NCI-H1436 treated with DMSO at 0.1 percent for 48 hours (cell line): ENCODE measurements at regions not wholly inside any gene's neighbourhood (a gene's known extent, or its start where the extent isn't known, plus 50 kb on each side); places are given as distances from the start of the nearest gene placed in this dataset.
"Not testable (repeated sequence)": the region's sequence is repeated elsewhere in the genome, so short reads cannot be mapped to it uniquely, and the experiment has no call there.

Experiments
- DNase-seq: peaks from one replicate; lab custom pipeline; 2025; lab: John Stamatoyannopoulos, UW

DNA sequence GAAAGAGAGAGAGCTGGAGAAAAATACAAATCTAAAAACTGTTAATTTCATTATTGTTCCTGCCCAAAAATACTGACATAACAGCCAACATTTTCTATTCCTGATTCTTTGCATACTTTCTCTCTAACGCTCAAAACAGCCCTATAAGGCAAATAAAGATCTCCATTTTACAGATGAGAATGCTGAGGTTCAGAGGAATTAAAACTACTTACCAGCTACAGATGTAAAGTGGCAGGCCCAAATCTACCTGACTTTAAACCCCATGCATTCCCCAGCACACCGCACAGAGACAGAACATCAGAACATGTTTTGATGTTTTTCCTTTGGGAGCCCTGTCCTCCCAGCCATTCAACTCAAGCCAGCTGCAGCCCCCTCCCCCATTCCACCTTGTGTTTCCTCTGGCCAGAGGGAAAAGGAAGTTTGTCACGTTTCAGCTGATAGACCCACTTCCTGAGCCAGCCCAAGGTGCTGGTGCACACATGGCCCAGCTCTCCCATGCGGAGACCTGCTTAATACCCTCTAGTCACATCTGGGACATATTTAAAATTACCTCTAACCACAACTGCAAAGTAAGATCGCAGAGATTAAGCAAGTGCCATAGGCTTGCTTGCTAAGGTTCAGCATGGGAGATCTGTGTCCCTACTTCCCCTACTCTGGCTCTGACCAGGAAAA is 133.1 kb upstream of the NFIA start:
- no peak for DNase-seq

DNA sequence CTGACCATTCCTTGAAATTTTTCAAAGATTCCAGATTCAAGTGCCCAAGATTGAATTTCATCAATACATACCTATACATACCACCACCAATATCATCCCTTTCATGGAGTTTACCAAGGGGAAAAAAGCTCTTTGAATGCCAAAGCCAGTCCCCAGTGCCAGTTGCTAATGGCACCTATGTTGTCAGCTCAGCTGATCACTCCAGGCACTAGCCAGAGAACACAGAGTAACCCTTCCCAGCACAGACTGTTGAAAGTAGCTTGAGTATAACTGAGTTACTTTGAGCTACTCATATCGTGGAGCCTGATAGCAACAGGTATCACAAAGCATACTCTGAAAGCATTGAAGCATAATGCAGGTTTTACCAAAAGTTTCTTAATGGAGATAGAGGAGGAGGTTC is 133.9 kb upstream of the NFIA start:
- DNase-seq, result no peak

GRCh38 chr1:60947367-60947766 is 135.0 kb upstream of the NFIA start:
- no peak for DNase-seq

DNA sequence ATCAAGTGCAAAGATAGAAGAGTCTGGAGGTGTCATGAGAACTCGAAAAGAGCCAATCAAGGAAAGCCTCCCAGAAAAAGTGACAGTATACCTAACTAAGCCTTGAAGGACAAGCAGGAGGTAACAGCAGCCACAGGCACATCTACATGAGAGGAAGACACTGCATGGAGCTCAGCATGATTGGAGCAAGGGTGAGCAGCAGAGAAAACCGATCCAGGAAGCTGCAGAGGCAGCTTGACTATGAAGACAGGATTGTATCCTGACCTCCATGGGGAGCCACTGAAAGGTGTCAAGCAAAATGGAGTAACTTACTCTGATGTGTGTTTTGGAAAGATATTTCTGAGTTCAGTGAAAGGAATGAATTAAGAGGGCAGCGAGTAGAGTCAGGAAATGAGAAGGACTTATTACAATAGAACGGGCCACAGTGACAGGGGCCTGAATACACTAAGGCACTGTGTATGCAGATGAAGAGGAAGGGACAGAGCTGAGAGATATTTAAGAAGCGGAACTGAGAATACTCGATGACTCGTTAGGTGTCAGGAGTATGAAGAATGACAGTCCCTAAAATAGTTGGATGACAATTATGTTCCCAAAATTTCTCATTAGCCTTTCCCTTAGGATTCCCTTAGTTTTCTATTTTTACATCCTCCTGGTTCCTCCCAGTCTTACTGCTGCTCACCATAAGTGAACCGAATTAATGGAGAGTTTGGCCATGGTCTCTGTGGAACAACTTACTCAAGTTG is 139.3 kb upstream of the NFIA start:
- DNase-seq, result no peak

DNA sequence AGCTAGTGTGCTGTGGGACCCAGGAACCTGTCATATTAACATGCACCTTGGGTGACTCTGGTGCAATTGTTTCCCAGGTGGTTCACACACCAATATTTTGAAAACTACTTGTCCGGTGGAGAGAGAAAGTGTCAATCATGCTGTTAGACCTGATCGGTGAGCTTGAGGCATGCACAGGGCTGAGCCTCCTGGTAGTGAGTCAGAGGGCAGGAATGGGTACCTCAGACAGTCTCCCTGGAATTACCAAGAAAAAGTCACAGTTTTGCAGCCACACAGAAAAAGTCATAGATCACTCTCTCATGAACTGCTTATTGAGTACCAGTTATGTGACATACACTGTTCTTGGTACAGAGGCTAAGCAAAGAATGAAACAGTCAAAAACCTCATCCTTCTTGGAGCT is 140.1 kb upstream of the NFIA start:
- DNase-seq, result no peak

- not testable (repeated sequence) for DNase-seq
Observed at GRCh38 chr1:60940685-60941084, 141.7 kb upstream of the NFIA start.

- no peak for DNase-seq
Observed at GRCh38 chr1:60937720-60938119, 144.6 kb upstream of the NFIA start.

GRCh38 chr1:60936591-60937342 is 145.6 kb upstream of the NFIA start:
- no peak for DNase-seq

- peak; percentile 13 for DNase-seq
Observed at GRCh38 chr1:60936163-60936562, 146.2 kb upstream of the NFIA start.

DNA sequence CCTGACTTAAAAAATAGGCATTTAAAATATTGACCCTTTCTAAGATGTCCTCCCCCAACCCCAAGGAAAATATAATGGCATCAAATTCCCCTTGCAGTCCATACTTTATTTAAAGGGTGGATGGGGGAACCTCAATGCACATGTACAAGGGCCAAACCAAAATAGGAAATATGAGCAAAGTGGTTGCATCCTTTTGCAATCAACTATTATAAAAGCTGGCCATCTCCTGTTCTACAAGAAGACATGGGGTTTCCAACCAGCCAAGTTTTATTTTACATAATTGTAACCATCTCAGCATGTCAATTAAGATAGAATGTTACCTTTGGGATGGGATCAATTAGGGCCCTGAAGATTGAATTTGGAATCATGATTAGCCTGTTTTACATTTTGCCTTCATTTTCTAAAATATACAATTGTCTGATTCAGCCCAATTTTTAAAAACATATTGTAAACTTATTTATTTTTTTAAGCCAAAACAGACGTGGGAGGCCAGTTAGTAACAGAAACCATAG is 146.7 kb upstream of the NFIA start:
- no peak for DNase-seq

DNA sequence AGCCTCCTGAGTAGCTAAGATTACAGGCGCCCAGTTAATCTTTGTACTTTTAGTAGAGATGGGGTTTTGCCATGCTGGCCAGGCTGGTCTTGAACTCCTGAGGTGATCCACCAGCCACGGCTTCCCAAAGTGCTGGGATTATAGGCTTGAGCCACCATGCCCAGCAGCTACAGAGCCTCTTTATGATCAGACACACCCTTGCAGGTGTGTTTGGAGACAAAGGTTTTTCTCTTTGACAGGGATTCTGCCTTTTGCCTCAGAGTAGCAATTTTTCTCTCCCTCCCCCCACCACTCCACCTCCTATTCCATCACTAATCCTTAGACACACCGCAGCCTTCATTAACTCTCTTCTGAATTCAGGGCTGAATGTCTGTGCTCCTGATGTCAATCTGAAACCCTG is 152.2 kb upstream of the NFIA start:
- no peak for DNase-seq

DNA sequence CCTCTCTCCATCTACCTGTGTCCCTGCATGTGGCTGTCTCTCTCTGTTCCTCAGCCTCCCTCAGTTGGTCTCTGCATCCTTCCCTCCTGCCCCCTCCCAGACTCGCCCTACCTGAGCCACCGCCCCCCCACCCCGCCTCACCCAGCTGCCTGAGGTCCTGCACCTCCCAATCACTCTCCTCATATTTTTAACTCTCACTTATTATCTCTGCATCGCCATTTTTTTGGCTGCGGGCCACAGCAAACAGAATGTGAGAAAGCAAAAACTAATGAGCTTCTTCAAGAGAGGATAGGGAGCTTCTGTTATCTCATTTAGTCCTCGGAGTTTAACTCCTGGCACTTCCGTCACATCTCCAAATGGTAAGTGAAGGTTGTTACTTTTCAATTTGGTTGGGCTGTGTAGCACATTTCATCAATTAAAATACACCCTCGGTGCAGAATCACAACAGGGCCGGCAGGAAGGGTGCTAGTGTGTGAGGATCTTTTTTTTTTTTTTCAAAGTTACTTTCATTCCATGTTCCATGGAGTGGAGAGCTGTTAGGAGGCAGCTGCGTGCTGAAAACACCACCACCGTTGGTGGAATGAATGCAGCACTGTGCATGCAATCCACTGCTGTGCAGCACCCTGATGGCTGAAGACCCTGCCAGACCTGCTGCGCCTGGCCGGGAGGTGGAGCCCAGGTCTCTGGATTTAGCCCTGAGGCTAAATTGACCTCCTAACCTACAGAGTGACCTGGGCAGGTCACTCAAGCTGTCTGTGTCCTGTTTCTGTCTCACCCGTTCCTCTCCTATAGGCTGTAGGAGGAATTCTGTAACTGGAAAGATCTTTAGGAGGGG is 157.2 kb upstream of the NFIA start:
- DNase-seq, result peak; percentile 54

GRCh38 chr1:60924165-60924564 is 158.2 kb upstream of the NFIA start:
- no peak for DNase-seq

DNA sequence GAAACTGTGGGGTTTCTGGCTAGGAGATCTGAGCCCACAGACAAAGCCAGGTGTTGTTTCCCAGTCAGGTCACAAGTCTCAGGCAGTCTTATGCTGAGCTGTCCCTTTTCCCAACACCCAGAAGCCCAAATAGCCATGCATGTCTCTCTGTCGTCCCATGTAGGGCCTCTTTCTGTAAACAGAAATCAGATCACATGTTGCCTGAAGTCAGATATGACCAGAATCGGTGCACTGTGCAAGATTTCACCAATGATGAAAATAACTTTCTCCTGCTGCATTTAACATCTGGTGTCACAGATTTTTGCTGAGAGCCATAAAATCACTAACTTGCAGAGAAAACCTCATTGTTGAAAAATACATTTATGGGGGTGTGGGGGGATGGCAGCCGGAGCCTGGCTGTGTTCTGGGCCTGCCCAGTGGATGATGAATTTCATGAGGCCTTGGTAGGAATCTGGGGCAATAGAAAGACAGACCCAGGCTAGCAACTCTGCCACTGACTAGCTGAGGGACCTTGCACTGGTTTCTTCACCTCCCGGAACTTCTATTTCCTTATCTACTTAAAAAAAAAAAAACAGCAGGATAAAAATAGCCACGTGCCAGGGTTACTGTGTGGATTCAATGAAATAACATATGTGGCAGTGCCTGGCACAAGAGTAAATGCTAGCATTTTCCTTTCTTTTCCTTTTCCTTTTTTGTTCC is 158.8 kb upstream of the NFIA start:
- no peak for DNase-seq

DNA sequence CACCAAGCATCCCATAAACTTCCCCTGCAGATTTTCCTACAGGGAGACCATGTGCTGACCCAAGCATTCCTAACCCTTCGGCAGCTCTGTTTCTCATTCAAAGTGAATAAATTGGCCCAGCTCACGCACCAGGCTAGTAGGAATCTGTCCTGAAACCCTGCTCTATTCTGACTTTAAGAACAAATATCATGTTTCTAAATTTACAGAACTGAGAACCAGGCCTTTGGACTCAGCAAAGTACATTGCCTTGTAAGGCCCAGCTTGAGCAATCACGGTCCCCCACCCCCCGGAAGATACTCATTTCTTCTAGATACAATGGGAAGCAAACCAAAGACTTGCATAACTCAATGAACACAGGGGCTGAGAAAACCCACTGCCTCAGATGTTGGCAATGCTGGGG is 160.1 kb upstream of the NFIA start:
- DNase-seq, result no peak

GRCh38 chr1:60921175-60921574 is 161.2 kb upstream of the NFIA start:
- no peak for DNase-seq

DNA sequence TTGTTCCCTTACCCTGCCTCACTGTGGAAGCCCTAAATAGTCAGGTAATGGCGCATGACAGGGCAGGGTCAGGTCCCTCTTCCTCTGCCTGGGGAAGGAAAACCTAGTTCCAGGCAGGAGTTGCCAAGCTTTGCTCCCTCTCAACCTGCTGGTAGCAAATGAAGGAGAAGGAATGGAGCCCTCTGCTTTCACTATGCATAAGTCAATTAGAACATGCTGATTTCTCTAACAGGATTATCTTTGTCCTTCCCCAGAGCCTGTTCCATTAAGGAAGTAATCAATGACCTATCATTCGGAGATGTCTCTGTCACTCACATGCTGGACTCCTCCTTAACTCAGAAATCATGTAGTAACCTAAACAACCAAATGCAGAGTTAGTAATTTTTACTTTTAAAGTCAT is 161.8 kb upstream of the NFIA start:
- DNase-seq, result no peak

DNA sequence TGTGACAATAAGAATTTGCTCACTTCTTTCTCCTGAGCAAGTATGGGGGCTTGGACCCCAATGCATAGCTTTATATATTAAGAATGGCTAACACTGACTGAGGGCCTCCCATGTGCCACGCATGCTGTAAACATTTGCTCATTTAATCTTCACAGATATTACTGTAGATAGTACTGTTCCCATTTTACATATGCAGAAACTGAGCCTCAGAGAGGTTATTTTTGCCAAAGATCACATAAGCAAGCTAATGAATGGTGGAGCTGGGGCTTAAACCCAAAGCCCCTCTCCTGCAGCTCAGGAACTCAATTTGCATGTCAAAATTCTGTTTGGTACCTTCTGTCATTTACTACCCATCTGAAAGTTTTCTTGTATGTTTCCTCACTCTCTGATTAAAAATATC is 163.5 kb upstream of the NFIA start:
- DNase-seq, result no peak

DNA sequence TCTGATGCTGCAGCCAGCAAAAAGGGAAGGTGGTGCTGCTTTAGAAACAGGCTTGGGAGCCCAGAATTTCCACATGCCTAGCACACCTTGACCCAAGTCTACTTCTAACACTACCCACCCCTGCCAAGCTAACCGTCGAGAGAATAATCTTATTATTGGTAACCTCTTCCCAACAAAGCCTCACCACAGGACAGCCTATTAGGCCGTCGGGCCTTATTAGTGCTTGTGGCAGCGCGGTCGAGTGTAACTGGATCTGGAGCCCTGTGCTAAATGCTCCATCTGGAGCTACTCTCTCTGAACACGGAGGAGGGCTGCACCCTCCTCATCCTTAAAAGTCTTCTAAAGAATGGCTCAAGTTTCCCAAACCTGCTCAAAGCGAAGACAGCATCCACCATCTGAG is 165.5 kb upstream of the NFIA start:
- no peak for DNase-seq

GRCh38 chr1:60916199-60916598 is 166.2 kb upstream of the NFIA start:
- no peak for DNase-seq

DNA sequence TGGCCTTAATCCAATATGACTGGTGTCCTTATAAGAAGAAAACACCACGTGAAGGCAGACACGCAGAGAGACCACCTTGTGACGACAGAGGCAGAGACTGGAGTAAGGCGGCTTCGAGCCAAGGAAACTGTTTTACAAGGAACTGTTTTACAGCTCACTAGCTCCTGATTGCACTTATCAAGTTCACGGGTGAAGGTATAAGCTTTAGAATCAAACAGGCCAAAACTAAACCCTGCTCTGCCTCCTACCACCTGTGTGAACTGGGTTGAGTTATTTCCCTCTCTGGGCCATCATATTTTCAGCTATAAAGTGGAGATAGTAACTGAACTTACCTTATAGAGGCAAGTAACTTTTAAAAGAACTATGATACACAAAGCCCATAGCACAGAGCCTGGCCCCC is 166.9 kb upstream of the NFIA start:
- DNase-seq, result no peak
